ENCODE measurements at regions not wholly inside any gene's neighbourhood (a gene's known extent, or its start where the extent isn't known, plus 50 kb on each side); places are given as distances from the start of the nearest gene placed in this dataset.

GRCh38 chr11:19594326-19594725 is 118.3 kb upstream of the NAV2 start:
- ChIA-PET SMC1A (ENCODE audit: uncharacterized antibody, unreplicated experiment) (interaction anchor here (0.6 to 1.4 kb wide), 2 partner anchors 151 to 314 kb away, joined by 4 read pairs; no protein-coding TSS in a partner anchor), POLR2A (interaction anchor here (0.6 kb wide), 1 partner anchor 542 kb away, joined by 3 read pairs; no protein-coding TSS in a partner anchor), RAD21 (ENCODE audit: unreplicated experiment) (interaction anchor here (1.2 kb wide), 1 partner anchor 148 kb away, joined by 3 read pairs; no protein-coding TSS in a partner anchor), CTCF (interaction anchor here (0.9 to 1.1 kb wide), 3 partner anchors 52 to 524 kb away, joined by 3 read pairs; no protein-coding TSS in a partner anchor)
- Histone ChIP-seq H3K27me3 (replicated peaks in 1 of 2; ENCODE audit: control insufficient read depth in 2 of 2, insufficient read depth in 2 of 2, low read length in 1 of 2) (peaks cover 0 to 3% of the 10 kb centered on the region in 2 experiments; a peak in 1 of 4 replicates), H3K36me3 (ENCODE audit: control insufficient read depth in 2 of 2, insufficient read depth in 2 of 2, low read length in 1 of 2) (no peaks in the 10 kb centered on the region), H3K4me3 (no peak overlapping the region), H3K9ac (ENCODE audit: control insufficient read depth, insufficient read depth, low read length) (no peak overlapping the region), H3K27ac (ENCODE audit: control insufficient read depth, insufficient read depth) (no peak overlapping the region), H3K79me2 (ENCODE audit: control insufficient read depth, insufficient read depth, low read length) (no peaks in the 10 kb centered on the region), H3K4me2 (ENCODE audit: control insufficient read depth, insufficient read depth) (no peak overlapping the region), H3K9me3 (replicated peaks; ENCODE audit: control insufficient read depth, insufficient read depth, low read length) (no peaks in the 10 kb centered on the region), H4K20me1 (ENCODE audit: control insufficient read depth, insufficient read depth) (no peaks in the 10 kb centered on the region), H3K4me1 (ENCODE audit: control insufficient read depth, insufficient read depth, low read length) (no peaks in the 10 kb centered on the region), H2AFZ (ENCODE audit: control insufficient read depth, low read depth, low read length) (no peak overlapping the region)
- BruUV-seq (replicated peaks), result no TSS peak
- WGBS (ENCODE audit: insufficient coverage, insufficient replicate concordance, low lambda C conversion rate, missing lambda C conversion rate), result 44% methylated on average over 4 of the region's 4 CpGs
- no peak for DNase-seq (ENCODE audit: low read depth, low spot score)
- no peak for FAIRE-seq
- ATAC-seq, result no peak
- intact Hi-C loops (cut with micrococcal nuclease; ENCODE audit: unreplicated experiment) (no loop called here), in situ Hi-C loops (cut with MboI) (no loop called here)
- TF ChIP-seq USF1 (IDR thresholded peaks at IDR 0.05; ENCODE audit: borderline replicate concordance, extremely low read length, insufficient read depth, low read depth, low read length) (no peak), CREM (IDR thresholded peaks at IDR 0.05; ENCODE audit: low read depth) (no peak), DPF2 (IDR thresholded peaks at IDR 0.05) (no peak), EGR1 (IDR thresholded peaks at IDR 0.05; ENCODE audit: borderline replicate concordance in 1 of 2, low read depth in 2 of 2, low read length in 2 of 2) (no peak), PKNOX1 (IDR thresholded peaks at IDR 0.05) (no peak), YY1 (IDR thresholded peaks at IDR 0.05; ENCODE audit: low read depth, low read length) (no peak), BACH1 (IDR thresholded peaks at IDR 0.05; ENCODE audit: borderline replicate concordance) (no peak), RB1 (IDR thresholded peaks at IDR 0.05; ENCODE audit: borderline replicate concordance) (no peak), MAX (IDR thresholded peaks at IDR 0.05; ENCODE audit: low read depth, low read length) (no peak), YBX1 (IDR thresholded peaks at IDR 0.05) (no peak)
- TF ChIP-seq, protein P1, sequence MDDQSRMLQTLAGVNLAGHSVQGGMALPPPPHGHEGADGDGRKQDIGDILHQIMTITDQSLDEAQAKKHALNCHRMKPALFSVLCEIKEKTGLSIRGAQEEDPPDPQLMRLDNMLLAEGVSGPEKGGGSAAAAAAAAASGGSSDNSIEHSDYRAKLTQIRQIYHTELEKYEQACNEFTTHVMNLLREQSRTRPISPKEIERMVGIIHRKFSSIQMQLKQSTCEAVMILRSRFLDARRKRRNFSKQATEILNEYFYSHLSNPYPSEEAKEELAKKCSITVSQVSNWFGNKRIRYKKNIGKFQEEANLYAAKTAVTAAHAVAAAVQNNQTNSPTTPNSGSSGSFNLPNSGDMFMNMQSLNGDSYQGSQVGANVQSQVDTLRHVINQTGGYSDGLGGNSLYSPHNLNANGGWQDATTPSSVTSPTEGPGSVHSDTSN (IDR thresholded peaks at IDR 0.05; ENCODE audit: insufficient replicate concordance, low read depth, low read length), result no peak
- TF ChIP-seq, protein P2, sequence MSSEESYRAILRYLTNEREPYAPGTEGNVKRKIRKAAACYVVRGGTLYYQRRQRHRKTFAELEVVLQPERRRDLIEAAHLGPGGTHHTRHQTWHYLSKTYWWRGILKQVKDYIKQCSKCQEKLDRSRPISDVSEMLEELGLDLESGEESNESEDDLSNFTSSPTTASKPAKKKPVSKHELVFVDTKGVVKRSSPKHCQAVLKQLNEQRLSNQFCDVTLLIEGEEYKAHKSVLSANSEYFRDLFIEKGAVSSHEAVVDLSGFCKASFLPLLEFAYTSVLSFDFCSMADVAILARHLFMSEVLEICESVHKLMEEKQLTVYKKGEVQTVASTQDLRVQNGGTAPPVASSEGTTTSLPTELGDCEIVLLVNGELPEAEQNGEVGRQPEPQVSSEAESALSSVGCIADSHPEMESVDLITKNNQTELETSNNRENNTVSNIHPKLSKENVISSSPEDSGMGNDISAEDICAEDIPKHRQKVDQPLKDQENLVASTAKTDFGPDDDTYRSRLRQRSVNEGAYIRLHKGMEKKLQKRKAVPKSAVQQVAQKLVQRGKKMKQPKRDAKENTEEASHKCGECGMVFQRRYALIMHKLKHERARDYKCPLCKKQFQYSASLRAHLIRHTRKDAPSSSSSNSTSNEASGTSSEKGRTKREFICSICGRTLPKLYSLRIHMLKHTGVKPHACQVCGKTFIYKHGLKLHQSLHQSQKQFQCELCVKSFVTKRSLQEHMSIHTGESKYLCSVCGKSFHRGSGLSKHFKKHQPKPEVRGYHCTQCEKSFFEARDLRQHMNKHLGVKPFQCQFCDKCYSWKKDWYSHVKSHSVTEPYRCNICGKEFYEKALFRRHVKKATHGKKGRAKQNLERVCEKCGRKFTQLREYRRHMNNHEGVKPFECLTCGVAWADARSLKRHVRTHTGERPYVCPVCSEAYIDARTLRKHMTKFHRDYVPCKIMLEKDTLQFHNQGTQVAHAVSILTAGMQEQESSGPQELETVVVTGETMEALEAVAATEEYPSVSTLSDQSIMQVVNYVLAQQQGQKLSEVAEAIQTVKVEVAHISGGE (CRISPR knock-in tag; IDR thresholded peaks at IDR 0.05), result no peak

Data from GM12878 (cell line).